H7 (cell line): ENCODE measurements at regions not wholly inside any gene's neighbourhood (a gene's known extent, or its start where the extent isn't known, plus 50 kb on each side); places are given as distances from the start of the nearest gene placed in this dataset.
A peak's percentile ranks its signal among the peaks of the same experiment; 100 is the strongest.

Experiments
- DNase-seq: peaks from one replicate; pipeline ENCODE4 v3.0.0; 2012
- H3K27me3 ChIP-seq: 2 replicates; pipeline ENCODE4 v1.6.0; 2011; ENCODE audit warnings: mild to moderate bottlenecking, low read length; ENCODE audit not compliant: control insufficient read depth, insufficient read depth
- H3K36me3 ChIP-seq: replicated peaks from 2 replicates; pipeline ENCODE4 v1.5.1; 2011; ENCODE audit warnings: low read length; ENCODE audit not compliant: control insufficient read depth, insufficient read depth
- H3K4me3 ChIP-seq: 2 replicates; pipeline ENCODE4 v1.5.1; 2011; ENCODE audit warnings: low read depth, mild to moderate bottlenecking, control low read depth, low read length, moderate library complexity; ENCODE audit not compliant: insufficient read depth

DNA sequence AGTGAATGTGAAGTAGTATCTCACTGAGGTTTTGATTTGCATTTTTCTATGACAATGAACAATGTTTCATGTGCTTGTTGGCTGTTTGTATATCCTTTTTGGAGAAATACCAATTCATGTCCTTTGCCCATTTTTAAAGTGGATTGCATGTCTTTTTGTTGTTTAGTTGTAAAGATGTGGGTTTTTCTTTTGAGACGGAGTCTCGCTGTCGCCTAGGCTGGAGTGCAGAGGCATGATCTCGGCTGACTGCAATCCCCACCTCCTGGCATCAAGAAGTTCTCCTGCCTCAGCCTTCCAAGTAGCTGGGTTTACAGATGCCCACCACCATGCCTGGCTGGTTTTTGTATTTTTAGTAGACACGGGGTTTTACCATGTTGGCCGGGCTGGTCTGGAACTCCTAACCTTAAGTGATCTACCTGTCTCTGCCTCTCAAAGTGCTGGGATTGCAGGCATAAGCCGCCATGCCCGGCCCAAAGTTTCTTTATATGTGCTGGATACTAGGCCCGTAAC, 236.7 kb downstream of the MYCN start:
- DNase-seq: no peak
- H3K27me3 ChIP-seq: no peaks in the 10 kb centered on the region
- no peak overlapping the region for H3K4me3 ChIP-seq
- no peaks in the 10 kb centered on the region for H3K36me3 ChIP-seq

- no peaks in the 10 kb centered on the region for H3K36me3 ChIP-seq
- DNase-seq: no peak
- no peaks in the 10 kb centered on the region for H3K27me3 ChIP-seq
- H3K4me3 ChIP-seq: no peak overlapping the region
These were observed 235.0 kb downstream of the MYCN start for GRCh38 chr2:16175247-16175825.

DNA sequence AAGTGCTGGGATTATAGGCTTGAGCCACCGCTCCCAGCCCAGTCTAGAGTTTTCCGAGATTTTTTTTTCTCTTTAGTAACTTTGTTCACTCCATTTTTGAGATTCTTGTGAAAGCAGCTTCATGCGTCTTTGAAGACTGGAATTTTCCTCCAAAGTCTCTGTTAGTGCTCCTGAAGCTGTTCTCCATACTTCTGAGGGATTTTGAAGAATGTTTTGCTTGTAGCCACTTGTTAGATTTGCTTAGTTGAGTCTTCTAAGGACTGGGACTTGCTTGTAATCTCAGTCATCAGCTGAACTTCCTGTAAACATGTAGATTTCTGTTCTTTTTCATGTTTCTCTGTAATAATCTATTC, 234.3 kb downstream of the MYCN start:
- no peak for DNase-seq
- Histone ChIP-seq H3K27me3 (no peaks in the 10 kb centered on the region), H3K4me3 (no peak overlapping the region), H3K36me3 (no peaks in the 10 kb centered on the region)

DNA sequence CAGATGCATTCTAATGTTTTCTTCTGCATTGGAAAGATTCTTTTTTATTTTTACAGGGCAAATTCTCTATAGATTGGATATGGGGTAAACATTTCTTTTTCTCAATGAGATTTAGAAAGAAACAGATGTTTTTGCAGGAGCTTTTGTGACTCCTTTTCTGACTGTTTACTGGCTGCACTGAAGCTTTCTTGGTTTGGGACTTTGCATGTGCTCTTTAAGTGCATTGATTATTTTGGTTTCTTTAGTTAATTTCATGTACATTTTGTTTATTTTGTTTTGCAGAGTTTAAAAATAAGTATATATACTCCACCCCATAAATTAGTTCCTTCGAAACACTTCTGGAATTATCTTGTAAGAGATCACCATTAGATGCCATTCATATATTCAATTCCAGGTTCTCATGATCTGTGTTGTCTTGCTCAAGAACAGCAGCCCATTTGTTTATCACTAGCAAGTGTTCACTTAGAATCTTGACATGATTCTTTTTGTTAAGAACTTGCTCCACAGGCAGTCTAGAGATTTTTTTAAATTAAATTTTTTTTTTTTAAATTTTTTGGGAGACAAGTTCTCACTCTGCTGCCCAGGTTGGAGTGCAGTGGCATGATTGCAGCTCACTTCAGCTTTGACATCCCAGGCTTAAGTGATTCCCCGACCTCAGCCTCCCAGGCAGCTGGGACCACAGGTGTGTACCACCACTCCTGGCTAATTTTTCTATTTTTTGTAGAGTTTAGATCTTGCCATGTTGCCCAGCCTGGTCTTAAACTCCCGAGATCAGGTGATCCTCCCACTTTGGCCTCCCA, 233.7 kb downstream of the MYCN start:
- Histone ChIP-seq H3K27me3 (no peaks in the 10 kb centered on the region), H3K36me3 (no peaks in the 10 kb centered on the region), H3K4me3 (no peak overlapping the region)
- DNase-seq: no peak

GRCh38 chr2:16172324-16173175, 232.2 kb downstream of the MYCN start:
- no peaks in the 10 kb centered on the region for H3K36me3 ChIP-seq
- no peak overlapping the region for H3K4me3 ChIP-seq
- DNase-seq: no peak
- H3K27me3 ChIP-seq: no peaks in the 10 kb centered on the region

GRCh38 chr2:16171425-16171920, 231.1 kb downstream of the MYCN start:
- DNase-seq: no peak
- H3K36me3 ChIP-seq: no peaks in the 10 kb centered on the region
- no peaks in the 10 kb centered on the region for H3K27me3 ChIP-seq
- H3K4me3 ChIP-seq: no peak overlapping the region

DNA sequence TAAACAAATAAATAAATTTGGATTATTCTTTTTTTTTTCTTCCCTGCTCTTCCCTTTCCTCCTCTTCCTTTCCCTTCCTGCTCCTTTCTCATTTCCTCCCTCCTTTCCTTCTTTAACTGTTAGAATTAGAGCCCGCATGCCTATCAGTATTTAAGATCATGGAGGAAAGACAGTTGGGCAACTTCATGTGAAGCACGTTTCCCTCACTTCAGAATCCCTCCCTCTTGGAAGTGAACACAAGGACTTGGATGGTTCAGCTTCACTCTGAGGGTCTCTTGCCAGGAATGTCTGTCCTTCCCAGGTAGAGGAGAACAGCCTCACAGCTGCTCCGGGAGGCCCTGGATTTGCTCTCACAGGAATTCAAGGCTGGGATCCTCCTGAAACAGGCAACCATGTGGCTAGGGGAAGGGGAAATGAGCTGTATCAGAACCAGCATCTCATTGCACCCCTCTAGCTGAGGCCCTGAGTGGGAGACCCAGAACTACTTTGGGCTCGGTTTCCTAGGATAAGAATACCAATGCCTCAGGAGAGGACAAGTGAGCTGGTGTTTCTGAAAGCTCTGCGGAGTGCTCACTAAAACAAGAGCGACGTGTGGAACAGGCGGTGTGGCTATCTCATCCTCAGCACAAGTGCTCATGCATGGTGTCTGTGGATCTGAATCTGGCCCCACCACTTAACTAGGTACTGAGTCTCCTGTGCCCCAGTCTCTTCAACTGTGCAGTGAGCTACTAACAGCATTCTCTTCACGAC, 230.5 kb downstream of the MYCN start:
- no peaks in the 10 kb centered on the region for H3K27me3 ChIP-seq
- no peak for DNase-seq
- no peak overlapping the region for H3K4me3 ChIP-seq
- H3K36me3 ChIP-seq: no peaks in the 10 kb centered on the region

DNA sequence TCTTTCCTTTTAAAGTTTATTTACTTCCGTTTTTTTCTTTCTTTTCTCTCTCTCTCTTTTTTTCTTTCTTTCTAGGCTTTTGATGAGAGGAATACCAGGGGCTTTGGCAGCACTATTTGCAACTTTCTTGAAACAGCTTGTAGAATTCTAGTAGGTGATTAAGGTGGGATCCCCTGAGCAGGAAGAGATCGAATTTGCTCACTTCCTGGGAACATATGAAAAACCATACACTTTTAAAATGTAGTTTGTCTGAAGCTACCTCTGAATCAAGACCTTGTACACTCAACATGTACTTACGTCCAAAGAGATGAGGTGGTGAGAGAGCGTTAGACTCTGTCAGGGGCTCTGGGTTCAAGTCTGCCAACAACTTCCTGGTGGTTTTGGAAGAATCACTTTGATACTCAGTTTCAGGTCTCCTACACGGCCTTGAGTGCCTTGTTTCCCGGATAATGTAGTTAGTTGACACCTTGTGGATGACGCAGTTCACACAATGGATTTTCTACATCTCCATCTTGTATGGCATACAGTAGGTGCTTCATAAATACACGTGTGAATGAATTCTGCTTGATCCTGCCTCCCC, 229.1 kb downstream of the MYCN start:
- Histone ChIP-seq H3K36me3 (no peaks in the 10 kb centered on the region), H3K4me3 (no peak overlapping the region), H3K27me3 (no peaks in the 10 kb centered on the region)
- no peak for DNase-seq

GRCh38 chr2:16168506-16169264, 228.3 kb downstream of the MYCN start:
- no peak for DNase-seq
- Histone ChIP-seq H3K27me3 (no peaks in the 10 kb centered on the region), H3K36me3 (no peaks in the 10 kb centered on the region)

GRCh38 chr2:16167870-16168426, 227.6 kb downstream of the MYCN start:
- DNase-seq: no peak

More at GRCh38 chr2:16168506-16169264, 228.3 kb downstream of the MYCN start:
- no peak overlapping the region for H3K4me3 ChIP-seq

DNA sequence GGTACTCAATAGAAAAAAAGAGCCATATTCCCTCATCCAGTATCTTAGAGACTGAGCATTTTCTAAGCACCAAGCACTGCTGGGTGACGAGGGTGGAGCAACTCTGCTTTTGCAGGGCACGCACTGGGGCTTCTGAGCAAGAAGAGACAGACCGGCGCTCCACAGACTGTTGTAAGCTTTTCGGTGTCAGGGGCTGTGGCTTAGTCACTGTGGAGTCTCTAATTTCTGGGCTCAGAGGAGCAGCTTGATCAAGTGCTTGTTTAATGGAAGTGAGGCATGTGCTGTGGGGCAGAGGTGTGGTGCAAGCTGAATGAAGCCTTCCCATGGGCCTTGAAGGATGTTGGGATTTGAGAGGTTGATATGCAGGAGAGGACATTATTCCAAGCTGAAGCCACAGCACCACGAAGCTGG, 227.1 kb downstream of the MYCN start:
- Histone ChIP-seq H3K4me3 (no peak overlapping the region), H3K27me3 (no peaks in the 10 kb centered on the region), H3K36me3 (no peaks in the 10 kb centered on the region)
- DNase-seq: no peak

More at GRCh38 chr2:16167870-16168426, 227.6 kb downstream of the MYCN start:
- no peaks in the 10 kb centered on the region for H3K36me3 ChIP-seq
- no peaks in the 10 kb centered on the region for H3K27me3 ChIP-seq
- no peak overlapping the region for H3K4me3 ChIP-seq

DNA sequence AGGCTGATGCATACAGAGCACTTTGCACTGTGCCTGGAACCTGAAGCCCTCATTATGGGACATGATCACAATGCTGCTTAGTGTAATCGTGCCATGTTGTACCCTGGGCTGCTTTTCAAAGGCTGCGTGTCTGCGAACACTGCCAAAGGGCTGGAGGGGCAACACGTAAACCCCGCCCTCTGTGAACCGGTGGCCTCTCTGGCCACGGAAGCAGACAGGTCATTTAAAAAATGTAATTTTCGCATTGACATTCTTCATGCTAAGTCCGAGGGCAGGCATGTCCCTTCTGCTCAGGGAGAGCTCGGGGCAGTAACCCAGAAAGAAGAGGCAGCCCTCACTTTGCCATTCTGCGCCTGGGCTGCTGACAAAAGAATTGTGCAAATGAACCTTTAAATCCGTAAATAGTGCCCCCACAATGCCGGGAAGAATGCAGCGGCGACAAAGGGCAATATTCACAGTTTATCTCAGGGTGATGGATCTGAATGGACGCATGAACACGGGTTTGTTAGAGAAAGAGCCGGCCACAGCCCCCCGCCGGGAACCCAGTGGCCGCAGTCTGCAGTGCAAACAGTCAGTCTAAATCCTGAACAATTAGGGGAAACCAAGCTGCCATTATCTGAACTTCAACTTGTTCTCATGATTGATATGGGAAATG, 226.1 kb downstream of the MYCN start:
- peak; percentile 54 for DNase-seq
- H3K4me3 ChIP-seq: no peak overlapping the region
- no peaks in the 10 kb centered on the region for H3K36me3 ChIP-seq
- no peaks in the 10 kb centered on the region for H3K27me3 ChIP-seq
